ENCODE measurements at regions not wholly inside any gene's neighbourhood (a gene's known extent, or its start where the extent isn't known, plus 50 kb on each side); places are given as distances from the start of the nearest gene placed in this dataset.

GRCh38 chr9:70478963-70479641 lies 64.6 kb upstream of the KLF9 start:
- TF ChIP-seq EZH2 (IDR thresholded peaks at IDR 0.05; ENCODE audit: low read depth, unreplicated experiment), result no peak
- no peak for TF ChIP-seq CTCF (conservative IDR thresholded peaks at IDR 0.05; ENCODE audit: low read depth in 2 of 2)
- TF ChIP-seq REST (IDR thresholded peaks at IDR 0.05; ENCODE audit: unreplicated experiment), result no peak
- no peak for TF ChIP-seq EZH2phosphoT487 (IDR thresholded peaks at IDR 0.05; ENCODE audit: unreplicated experiment)
- TF ChIP-seq CREB1 (CRISPR knock-in tag; IDR thresholded peaks at IDR 0.05; ENCODE audit: low read depth), result no peak
- TF ChIP-seq POLR2AphosphoS5 (IDR thresholded peaks at IDR 0.05; ENCODE audit: low read depth), result no peak
- TF ChIP-seq NANOG (IDR thresholded peaks at IDR 0.05; ENCODE audit: borderline replicate concordance), result no peak
- no peak for TF ChIP-seq ETS1 (IDR thresholded peaks at IDR 0.05)
- TF ChIP-seq ZNF331 (CRISPR knock-in tag; IDR thresholded peaks at IDR 0.05; ENCODE audit: low read depth), result no peak
